HCT116 (cell line): ENCODE measurements at regions not wholly inside any gene's neighbourhood (a gene's known extent, or its start where the extent isn't known, plus 50 kb on each side); places are given as distances from the start of the nearest gene placed in this dataset.

Experiments
- ATAC-seq: fragments of 200-7000 bp; cut with Tn5 transposase; 2 replicates; pipeline ENCODE4 v1.9.1; 2020; ENCODE audit warnings: mild to moderate bottlenecking, moderate library complexity
- BruUV-seq: library from RNA; stranded (reverse); fragments of 400-500 nt; replicated peaks from 2 replicates; lab custom pipeline; 2021; lab: Mats Ljungman, UMichigan
- CTCF ChIA-PET: fragments of 300-600 bp; sonication (Branson Sonifier 250); formaldehyde crosslinking; loops from one replicate; lab custom pipeline; 2021; ENCODE audit warnings: antibody characterized with exemption; lab: Charles Lee
- POLR2A ChIA-PET: fragments of 300-600, 350-600 bp; sonication (Branson Sonifier 250); formaldehyde crosslinking; loops from one replicate; lab custom pipeline; 2021; ENCODE audit warnings: antibody characterized with exemption; lab: Charles Lee
- RAD21 ChIA-PET, 2 experiments: fragments of 300-600 bp; sonication (Branson Sonifier 250); formaldehyde crosslinking; loops; one replicate each; lab custom pipeline; 2023; ENCODE audit warnings: low total read pairs in 2 of 2; ENCODE audit not compliant: uncharacterized antibody in 2 of 2, unreplicated experiment in 2 of 2, low non-redundant PET in 1 of 2; lab: Charles Lee
- DNase-seq: peaks from one replicate; pipeline ENCODE4 v3.0.0-alpha.2; 2010; ENCODE audit warnings: low read depth, low spot score
- H2AFZ ChIP-seq: fragments of 200-600 bp; shearing (Covaris generic), sonication (generic); 2 replicates; pipeline ENCODE4 v1.6.1; 2017; ENCODE audit warnings: low read depth, mixed run types, mixed read lengths, antibody characterized with exemption, low read length; ENCODE audit not compliant: poor library complexity, severe bottlenecking
- H3K27ac ChIP-seq: 2 replicates; pipeline ENCODE4 v1.5.1; 2012; ENCODE audit warnings: low read depth, low read length
- H3K27me3 ChIP-seq: fragments of 200-600 bp; sonication (generic); 2 replicates; pipeline ENCODE4 v1.6.1; 2016; ENCODE audit warnings: mixed run types, low read length, mixed read lengths; ENCODE audit not compliant: insufficient read depth
- H3K36me3 ChIP-seq, 2 experiments: fragments of 200-500 bp in 1 of 2; fragments of 200-600 bp in 1 of 2; sonication (Bioruptor generic) in 1 of 2; sonication (generic) in 1 of 2; 2 replicates each; pipeline versions ENCODE4 v1.5.1 to v1.6.1; 2014 to 2016; ENCODE audit warnings: low read length in 2 of 2, inconsistent platforms in 1 of 2, mixed read lengths in 1 of 2, mixed run types in 1 of 2; ENCODE audit not compliant: insufficient read depth in 2 of 2, control insufficient read depth in 1 of 2
- H3K4me1 ChIP-seq, 2 experiments: fragments of 200-600 bp in 1 of 2; sonication (generic) in 1 of 2; 2 replicates each; pipeline versions ENCODE4 v1.5.1 to v1.6.1; 2012 to 2017; ENCODE audit warnings: low read length in 2 of 2, inconsistent platforms in 1 of 2, mild to moderate bottlenecking in 1 of 2, mixed read lengths in 1 of 2, mixed run types in 1 of 2, moderate library complexity in 1 of 2; ENCODE audit not compliant: insufficient read depth in 2 of 2, control insufficient read depth in 1 of 2
- H3K4me2 ChIP-seq: fragments of 200-600 bp; sonication (generic); 2 replicates; pipeline ENCODE4 v1.6.1; 2017; ENCODE audit warnings: mixed run types, low read length, mixed read lengths
- H3K4me3 ChIP-seq, 2 experiments: fragments of 200-600 bp in 1 of 2; sonication (generic) in 1 of 2; replicated peaks in 1 of 2; 2 replicates each; pipeline ENCODE4 v1.5.1; 2011 to 2016; ENCODE audit warnings: low read length in 2 of 2, control low read depth in 1 of 2, low read depth in 1 of 2, mild to moderate bottlenecking in 1 of 2, mixed read lengths in 1 of 2, mixed run types in 1 of 2
- H3K79me2 ChIP-seq: fragments of 200-600 bp; sonication (generic); 2 replicates; pipeline ENCODE4 v1.6.1; 2017; ENCODE audit warnings: mild to moderate bottlenecking, mixed run types, low read length, moderate library complexity, mixed read lengths; ENCODE audit not compliant: insufficient read depth
- H3K9ac ChIP-seq: fragments of 200-600 bp; sonication (generic); 2 replicates; pipeline ENCODE4 v1.6.1; 2016; ENCODE audit warnings: low read length, mixed read lengths
- H3K9me2 ChIP-seq: fragments of 200-600 bp; sonication (generic), shearing (Covaris generic); 2 replicates; pipeline ENCODE4 v1.6.1; 2017; ENCODE audit warnings: mixed run types, mild to moderate bottlenecking, moderate library complexity; ENCODE audit not compliant: insufficient read depth
- H3K9me3 ChIP-seq, 2 experiments: fragments of 200-500 bp in 1 of 2; fragments of 200-600 bp in 1 of 2; sonication (Bioruptor generic) in 1 of 2; sonication (generic) in 1 of 2; 2 replicates each; pipeline ENCODE4 v1.6.1; 2014 to 2017; ENCODE audit warnings: low read length in 2 of 2, mixed read lengths in 2 of 2, inconsistent platforms in 1 of 2, low read depth in 1 of 2, mild to moderate bottlenecking in 1 of 2, mixed run types in 1 of 2, moderate library complexity in 1 of 2; ENCODE audit not compliant: control insufficient read depth in 1 of 2, insufficient read depth in 1 of 2
- H4K20me1 ChIP-seq: fragments of 200-600 bp; sonication (generic), shearing (Covaris generic); 2 replicates; pipeline ENCODE4 v1.6.1; 2017; ENCODE audit warnings: mixed run types, mild to moderate bottlenecking, moderate library complexity; ENCODE audit not compliant: insufficient read depth
- CEBPB ChIP-seq: IDR thresholded peaks from 2 replicates; pipeline ENCODE4 v1.6.1; 2012; ENCODE audit warnings: low read depth
- EGR1 ChIP-seq: IDR thresholded peaks from 2 replicates; pipeline ENCODE4 v1.6.1; 2012; ENCODE audit warnings: low read depth
- ELF1 ChIP-seq: IDR thresholded peaks from 2 replicates; pipeline ENCODE4 v1.6.1; 2012; ENCODE audit warnings: low read depth, borderline replicate concordance
- EZH2 ChIP-seq: fragments of 200-600 bp; sonication (generic); IDR thresholded peaks from 2 replicates; pipeline ENCODE4 v1.6.1; 2017; ENCODE audit warnings: antibody characterized with exemption, mixed run types
- EZH2phosphoT487 ChIP-seq: fragments of 200-600 bp; IDR thresholded peaks from 2 replicates; pipeline ENCODE4 v1.6.1; 2018; ENCODE audit warnings: antibody characterized with exemption, borderline replicate concordance
- FOSL1 ChIP-seq: IDR thresholded peaks from 2 replicates; pipeline ENCODE4 v1.6.1; 2012; ENCODE audit warnings: low read depth
- POLR2A ChIP-seq: IDR thresholded peaks from 2 replicates; pipeline ENCODE4 v1.7.0; 2011; ENCODE audit warnings: borderline replicate concordance; ENCODE audit not compliant: insufficient read depth, insufficient read length; ENCODE audit errors: extremely low read depth
- POLR2AphosphoS5 ChIP-seq: IDR thresholded peaks from 2 replicates; pipeline ENCODE4 v1.6.1; 2011; ENCODE audit warnings: mild to moderate bottlenecking, low read depth, low read length, moderate library complexity
- RAD21 ChIP-seq: IDR thresholded peaks from 2 replicates; pipeline ENCODE4 v1.6.1; 2012; ENCODE audit warnings: low read depth, mild to moderate bottlenecking
- SIN3A ChIP-seq: IDR thresholded peaks from 2 replicates; pipeline ENCODE4 v1.6.1; 2012; ENCODE audit warnings: low read depth
- SP1 ChIP-seq: IDR thresholded peaks from 2 replicates; pipeline ENCODE4 v1.6.1; 2012; ENCODE audit warnings: low read depth
- SRF ChIP-seq: IDR thresholded peaks from 2 replicates; pipeline ENCODE4 v1.6.1; 2012; ENCODE audit warnings: low read depth
- TCF7L2 ChIP-seq: IDR thresholded peaks from 2 replicates; pipeline ENCODE4 v1.7.0; 2011; ENCODE audit warnings: borderline replicate concordance, inconsistent platforms; ENCODE audit not compliant: insufficient read depth, insufficient read length; ENCODE audit errors: extremely low read depth
- ZFX ChIP-seq: fragments of 450-650 bp; IDR thresholded peaks from 2 replicates; pipeline ENCODE4 v1.6.1; 2017
- ZNF274 ChIP-seq: fragments of 200-500 bp; sonication (Bioruptor generic); IDR thresholded peaks from 2 replicates; pipeline ENCODE4 v1.6.1; 2014; ENCODE audit warnings: mild to moderate bottlenecking, low read depth, low read length, inconsistent platforms
- intact Hi-C: fragments of 100-400 bp; cut with micrococcal nuclease; formaldehyde crosslinking; loops from 2 replicates; pipeline ENCODE4 v1.10.0; 2022
- TF ChIP-seq, protein P1 (sequence below): IDR thresholded peaks from 2 replicates; pipeline ENCODE4 v1.6.1; 2012; ENCODE audit warnings: low read depth
- TF ChIP-seq, protein P2 (sequence below): IDR thresholded peaks from 2 replicates; pipeline ENCODE4 v1.6.1; 2012
- TF ChIP-seq, protein P3 (sequence below): IDR thresholded peaks from 2 replicates; pipeline ENCODE4 v1.6.1; 2012

GRCh38 chr6:134477991-134478635 is 160.2 kb upstream of the SGK1 start:
- intact Hi-C loops: no loop called here
- ATAC-seq: no peak

More at GRCh38 chr6:134477991-134478635, 160.2 kb upstream of the SGK1 start:
- no TSS peak for BruUV-seq
- no peaks in the 10 kb centered on the region for H3K27me3 ChIP-seq
- H3K27ac ChIP-seq: no peak overlapping the region
- CTCF ChIA-PET: no interaction called here
- no peaks in the 10 kb centered on the region for H4K20me1 ChIP-seq
- H3K4me2 ChIP-seq: no peak overlapping the region
- no peaks in the 10 kb centered on the region for H3K9me2 ChIP-seq
- H3K4me1 ChIP-seq: no peaks in the 10 kb centered on the region
- RAD21 ChIA-PET: no interaction called here
- TF ChIP-seq SRF (no peak), EZH2 (no peak), POLR2A (no peak), CEBPB (no peak), TCF7L2 (no peak), RAD21 (no peak), ZNF274 (no peak), POLR2AphosphoS5 (no peak), EGR1 (no peak), ELF1 (no peak), FOSL1 (no peak), SP1 (no peak), ZFX (no peak), SIN3A (no peak), EZH2phosphoT487 (no peak)
- TF ChIP-seq, protein P1, sequence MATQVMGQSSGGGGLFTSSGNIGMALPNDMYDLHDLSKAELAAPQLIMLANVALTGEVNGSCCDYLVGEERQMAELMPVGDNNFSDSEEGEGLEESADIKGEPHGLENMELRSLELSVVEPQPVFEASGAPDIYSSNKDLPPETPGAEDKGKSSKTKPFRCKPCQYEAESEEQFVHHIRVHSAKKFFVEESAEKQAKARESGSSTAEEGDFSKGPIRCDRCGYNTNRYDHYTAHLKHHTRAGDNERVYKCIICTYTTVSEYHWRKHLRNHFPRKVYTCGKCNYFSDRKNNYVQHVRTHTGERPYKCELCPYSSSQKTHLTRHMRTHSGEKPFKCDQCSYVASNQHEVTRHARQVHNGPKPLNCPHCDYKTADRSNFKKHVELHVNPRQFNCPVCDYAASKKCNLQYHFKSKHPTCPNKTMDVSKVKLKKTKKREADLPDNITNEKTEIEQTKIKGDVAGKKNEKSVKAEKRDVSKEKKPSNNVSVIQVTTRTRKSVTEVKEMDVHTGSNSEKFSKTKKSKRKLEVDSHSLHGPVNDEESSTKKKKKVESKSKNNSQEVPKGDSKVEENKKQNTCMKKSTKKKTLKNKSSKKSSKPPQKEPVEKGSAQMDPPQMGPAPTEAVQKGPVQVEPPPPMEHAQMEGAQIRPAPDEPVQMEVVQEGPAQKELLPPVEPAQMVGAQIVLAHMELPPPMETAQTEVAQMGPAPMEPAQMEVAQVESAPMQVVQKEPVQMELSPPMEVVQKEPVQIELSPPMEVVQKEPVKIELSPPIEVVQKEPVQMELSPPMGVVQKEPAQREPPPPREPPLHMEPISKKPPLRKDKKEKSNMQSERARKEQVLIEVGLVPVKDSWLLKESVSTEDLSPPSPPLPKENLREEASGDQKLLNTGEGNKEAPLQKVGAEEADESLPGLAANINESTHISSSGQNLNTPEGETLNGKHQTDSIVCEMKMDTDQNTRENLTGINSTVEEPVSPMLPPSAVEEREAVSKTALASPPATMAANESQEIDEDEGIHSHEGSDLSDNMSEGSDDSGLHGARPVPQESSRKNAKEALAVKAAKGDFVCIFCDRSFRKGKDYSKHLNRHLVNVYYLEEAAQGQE: no peak
- TF ChIP-seq, protein P2, sequence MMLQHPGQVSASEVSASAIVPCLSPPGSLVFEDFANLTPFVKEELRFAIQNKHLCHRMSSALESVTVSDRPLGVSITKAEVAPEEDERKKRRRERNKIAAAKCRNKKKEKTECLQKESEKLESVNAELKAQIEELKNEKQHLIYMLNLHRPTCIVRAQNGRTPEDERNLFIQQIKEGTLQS: no peak
- TF ChIP-seq, protein P3, sequence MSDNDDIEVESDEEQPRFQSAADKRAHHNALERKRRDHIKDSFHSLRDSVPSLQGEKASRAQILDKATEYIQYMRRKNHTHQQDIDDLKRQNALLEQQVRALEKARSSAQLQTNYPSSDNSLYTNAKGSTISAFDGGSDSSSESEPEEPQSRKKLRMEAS: no peak
- TF ChIP-seq, all 23 proteins: peak for 0
- Histone ChIP-seq H3K9ac (no peak overlapping the region), H3K36me3 (no peaks in the 10 kb centered on the region), H2AFZ (no peak overlapping the region), H3K79me2 (no peaks in the 10 kb centered on the region), H3K9me3 (no peaks in the 10 kb centered on the region), H3K4me3 (no peak overlapping the region)
- POLR2A ChIA-PET: no interaction called here
- DNase-seq: no peak
